ENCODE measurements at regions not wholly inside any gene's neighbourhood (a gene's known extent, or its start where the extent isn't known, plus 50 kb on each side); places are given as distances from the start of the nearest gene placed in this dataset.

GRCh38 chr2:181362561-181362960 is 94.6 kb upstream of the ITGA4 start:
- TF ChIP-seq, protein P1, sequence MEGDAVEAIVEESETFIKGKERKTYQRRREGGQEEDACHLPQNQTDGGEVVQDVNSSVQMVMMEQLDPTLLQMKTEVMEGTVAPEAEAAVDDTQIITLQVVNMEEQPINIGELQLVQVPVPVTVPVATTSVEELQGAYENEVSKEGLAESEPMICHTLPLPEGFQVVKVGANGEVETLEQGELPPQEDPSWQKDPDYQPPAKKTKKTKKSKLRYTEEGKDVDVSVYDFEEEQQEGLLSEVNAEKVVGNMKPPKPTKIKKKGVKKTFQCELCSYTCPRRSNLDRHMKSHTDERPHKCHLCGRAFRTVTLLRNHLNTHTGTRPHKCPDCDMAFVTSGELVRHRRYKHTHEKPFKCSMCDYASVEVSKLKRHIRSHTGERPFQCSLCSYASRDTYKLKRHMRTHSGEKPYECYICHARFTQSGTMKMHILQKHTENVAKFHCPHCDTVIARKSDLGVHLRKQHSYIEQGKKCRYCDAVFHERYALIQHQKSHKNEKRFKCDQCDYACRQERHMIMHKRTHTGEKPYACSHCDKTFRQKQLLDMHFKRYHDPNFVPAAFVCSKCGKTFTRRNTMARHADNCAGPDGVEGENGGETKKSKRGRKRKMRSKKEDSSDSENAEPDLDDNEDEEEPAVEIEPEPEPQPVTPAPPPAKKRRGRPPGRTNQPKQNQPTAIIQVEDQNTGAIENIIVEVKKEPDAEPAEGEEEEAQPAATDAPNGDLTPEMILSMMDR (IDR thresholded peaks at IDR 0.05; ENCODE audit: insufficient read depth, low read depth, low read length) = no peak
- ChIA-PET CTCF (interaction anchor here (1.5 kb wide), 1 partner anchor 109 kb away, joined by 3 read pairs; no protein-coding TSS in a partner anchor), POLR2A (no interaction called here)
- DNase-seq (ENCODE audit: low read depth) = no peak
- no peaks in the 10 kb centered on the region for H3K27me3 ChIP-seq (ENCODE audit: control insufficient read depth, insufficient read depth, low read length)
- H3K4me3 ChIP-seq (ENCODE audit: low read depth, low read length) = no peak overlapping the region
- H3K36me3 ChIP-seq (ENCODE audit: control insufficient read depth, insufficient read depth, low read length) = no peaks in the 10 kb centered on the region

DNA sequence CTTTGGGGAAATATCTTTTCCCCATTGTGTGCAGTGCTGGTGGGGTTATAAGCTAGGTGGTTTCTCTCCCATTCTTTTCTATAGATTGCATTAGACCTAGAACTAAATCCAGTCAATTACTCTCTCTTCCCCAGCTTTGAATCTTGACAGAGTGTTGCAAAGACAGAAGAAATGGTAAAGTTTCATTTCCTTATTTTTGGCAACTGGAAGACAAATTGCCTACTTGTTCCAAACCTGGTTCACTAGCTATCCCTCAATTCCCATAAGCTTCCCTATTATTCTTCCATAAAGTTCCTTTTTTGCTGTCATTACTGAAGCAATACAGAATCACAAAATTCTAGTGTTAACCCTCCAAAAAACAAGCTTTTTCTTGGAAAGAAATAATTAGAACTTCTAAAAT is 94.0 kb upstream of the ITGA4 start:
- Histone ChIP-seq H3K36me3 (ENCODE audit: control insufficient read depth, insufficient read depth, low read length) (no peaks in the 10 kb centered on the region), H3K4me3 (ENCODE audit: low read depth, low read length) (no peak overlapping the region), H3K27me3 (ENCODE audit: control insufficient read depth, insufficient read depth, low read length) (no peaks in the 10 kb centered on the region)
- POLR2A ChIA-PET = no interaction called here
- DNase-seq (ENCODE audit: low read depth) = no peak
- TF ChIP-seq, protein P1 (IDR thresholded peaks at IDR 0.05; ENCODE audit: insufficient read depth, low read depth, low read length) = no peak
- CTCF ChIA-PET = interaction anchor here (1.5 kb wide), 1 partner anchor 109 kb away, joined by 3 read pairs; no protein-coding TSS in a partner anchor

DNA sequence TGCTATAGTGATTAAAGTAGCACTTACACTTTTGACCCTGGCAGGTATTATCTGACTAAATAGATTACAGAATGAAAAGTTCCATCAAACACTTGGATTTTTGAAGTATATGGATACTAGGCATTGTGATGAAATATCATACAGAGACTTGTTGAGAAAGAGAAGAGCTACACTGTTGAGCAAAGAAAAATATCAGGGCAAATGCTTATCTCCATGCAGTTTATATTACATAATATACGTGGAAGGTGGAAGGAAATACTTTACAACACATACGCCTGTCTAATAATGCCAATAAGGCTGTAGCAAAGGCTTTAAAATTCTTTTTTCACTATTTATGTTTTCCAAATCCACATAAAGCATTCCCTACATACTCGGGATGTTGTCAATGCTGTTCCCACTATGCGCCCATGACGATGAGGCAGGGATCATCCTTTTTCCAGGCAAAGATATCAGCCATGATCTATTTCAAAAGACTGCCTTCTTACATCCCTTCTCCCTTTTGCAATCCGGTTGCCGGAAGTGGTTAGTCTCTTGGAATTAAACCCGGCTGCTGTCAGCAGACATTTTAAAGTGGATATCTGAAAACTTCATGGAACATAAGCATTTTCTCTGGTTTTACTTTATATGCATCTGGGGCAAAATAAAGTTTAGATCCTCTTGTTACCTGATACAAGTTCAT is 92.6 kb upstream of the ITGA4 start:
- ChIA-PET POLR2A (no interaction called here), CTCF (no interaction called here)
- Histone ChIP-seq H3K4me3 (ENCODE audit: low read depth, low read length) (no peak overlapping the region), H3K36me3 (ENCODE audit: control insufficient read depth, insufficient read depth, low read length) (no peaks in the 10 kb centered on the region), H3K27me3 (ENCODE audit: control insufficient read depth, insufficient read depth, low read length) (no peaks in the 10 kb centered on the region)
- TF ChIP-seq, protein P1 (IDR thresholded peaks at IDR 0.05; ENCODE audit: insufficient read depth, low read depth, low read length) = no peak
- DNase-seq (ENCODE audit: low read depth) = no peak

DNA sequence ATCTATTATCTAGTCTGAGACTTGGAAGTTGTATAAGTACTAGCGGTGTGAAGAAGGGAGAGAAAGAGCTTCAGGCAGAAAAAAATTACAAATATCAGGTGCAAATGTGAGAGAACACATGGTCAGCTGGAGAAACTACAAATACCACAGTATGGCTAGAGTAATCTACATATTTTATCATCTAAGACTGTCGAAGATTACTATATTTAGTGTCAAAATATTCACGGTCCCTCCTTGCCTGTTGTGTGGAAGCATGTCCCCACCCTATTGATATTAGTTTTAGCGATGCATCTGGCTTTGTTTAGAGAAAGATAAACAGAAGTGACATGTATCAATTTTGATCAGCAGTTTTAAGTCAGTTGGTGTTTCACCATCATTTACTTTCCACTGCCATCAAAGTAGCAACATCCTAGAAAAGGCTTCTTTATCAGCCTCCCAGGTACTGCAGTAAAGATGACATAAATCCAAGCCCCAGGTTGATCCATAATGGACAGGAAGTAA is 90.5 kb upstream of the ITGA4 start:
- TF ChIP-seq, protein P1 (IDR thresholded peaks at IDR 0.05; ENCODE audit: insufficient read depth, low read depth, low read length) = no peak
- CTCF ChIA-PET = interaction anchor here (0.7 kb wide), 1 partner anchor 155 kb away, joined by 3 read pairs; no protein-coding TSS in a partner anchor
- Histone ChIP-seq H3K36me3 (ENCODE audit: control insufficient read depth, insufficient read depth, low read length) (no peaks in the 10 kb centered on the region), H3K27me3 (ENCODE audit: control insufficient read depth, insufficient read depth, low read length) (no peaks in the 10 kb centered on the region), H3K4me3 (ENCODE audit: low read depth, low read length) (no peak overlapping the region)
- DNase-seq (ENCODE audit: low read depth) = no peak
- POLR2A ChIA-PET = no interaction called here

GRCh38 chr2:181367411-181367810 is 89.8 kb upstream of the ITGA4 start:
- POLR2A ChIA-PET = no interaction called here
- CTCF ChIA-PET = no interaction called here
- DNase-seq (ENCODE audit: low read depth) = no peak
- TF ChIP-seq, protein P1 (IDR thresholded peaks at IDR 0.05; ENCODE audit: insufficient read depth, low read depth, low read length) = no peak
- Histone ChIP-seq H3K27me3 (ENCODE audit: control insufficient read depth, insufficient read depth, low read length) (no peaks in the 10 kb centered on the region), H3K4me3 (ENCODE audit: low read depth, low read length) (no peak overlapping the region), H3K36me3 (ENCODE audit: control insufficient read depth, insufficient read depth, low read length) (no peaks in the 10 kb centered on the region)
